DMS 273 (cell line): ENCODE measurements at regions not wholly inside any gene's neighbourhood (a gene's known extent, or its start where the extent isn't known, plus 50 kb on each side); places are given as distances from the start of the nearest gene placed in this dataset.

ENCODE experiments used
- DNase-seq: peaks from one replicate; lab custom pipeline; 2025; ENCODE audit not compliant: unreplicated experiment; lab: John Stamatoyannopoulos, UW

GRCh38 chr10:35726846-35727245 is 84.8 kb upstream of the FZD8 start:
- no peak for DNase-seq

GRCh38 chr10:35723992-35724391 is 81.9 kb upstream of the FZD8 start:
- DNase-seq, result no peak

- DNase-seq, result no peak
Observed at GRCh38 chr10:35723059-35723458, 81.0 kb upstream of the FZD8 start.

- no peak for DNase-seq
Observed at GRCh38 chr10:35722636-35723035, 80.5 kb upstream of the FZD8 start.

DNA sequence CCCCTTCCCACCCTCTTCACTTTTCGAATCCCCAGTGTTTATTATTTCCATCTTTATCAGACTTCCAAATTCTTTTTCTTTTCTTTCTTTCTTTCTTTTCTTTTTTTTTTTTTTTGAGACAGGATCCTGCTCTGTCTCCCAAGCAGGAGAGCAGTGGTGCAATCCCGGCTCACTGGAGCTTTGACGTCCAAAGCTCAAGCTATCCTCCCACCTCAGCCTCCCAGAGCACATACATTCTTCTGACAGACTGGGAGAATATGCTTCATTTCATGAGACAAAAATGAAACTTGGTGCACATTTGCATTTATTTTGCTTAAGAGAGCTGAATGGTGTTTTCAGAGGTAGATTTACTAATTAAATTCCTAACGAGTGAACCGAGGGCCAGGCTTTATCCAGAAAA is 80.1 kb upstream of the FZD8 start:
- DNase-seq, result no peak

GRCh38 chr10:35720366-35720765 is 78.3 kb upstream of the FZD8 start:
- DNase-seq, result no peak

- no peak for DNase-seq
Observed at GRCh38 chr10:35716776-35717175, 74.7 kb upstream of the FZD8 start.

DNA sequence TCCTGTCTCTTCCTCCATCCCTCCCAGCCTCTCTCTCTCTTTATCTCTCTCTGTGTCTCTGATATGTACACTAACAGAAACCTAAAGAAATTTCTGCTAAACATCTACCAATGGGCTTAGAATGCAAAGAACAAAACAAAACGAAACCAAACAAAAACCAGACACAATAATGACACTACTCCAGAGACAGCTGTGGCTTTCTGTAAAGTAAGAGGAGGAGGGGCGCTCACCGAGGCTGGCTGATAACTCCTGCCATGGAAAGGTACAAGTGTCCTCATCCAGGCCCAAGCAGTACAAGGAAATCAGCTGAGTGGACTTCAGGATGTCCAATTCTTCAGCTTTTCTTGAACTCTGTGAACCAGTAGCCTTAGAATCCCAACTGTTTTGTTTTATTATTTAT is 70.4 kb upstream of the FZD8 start:
- no peak for DNase-seq

DNA sequence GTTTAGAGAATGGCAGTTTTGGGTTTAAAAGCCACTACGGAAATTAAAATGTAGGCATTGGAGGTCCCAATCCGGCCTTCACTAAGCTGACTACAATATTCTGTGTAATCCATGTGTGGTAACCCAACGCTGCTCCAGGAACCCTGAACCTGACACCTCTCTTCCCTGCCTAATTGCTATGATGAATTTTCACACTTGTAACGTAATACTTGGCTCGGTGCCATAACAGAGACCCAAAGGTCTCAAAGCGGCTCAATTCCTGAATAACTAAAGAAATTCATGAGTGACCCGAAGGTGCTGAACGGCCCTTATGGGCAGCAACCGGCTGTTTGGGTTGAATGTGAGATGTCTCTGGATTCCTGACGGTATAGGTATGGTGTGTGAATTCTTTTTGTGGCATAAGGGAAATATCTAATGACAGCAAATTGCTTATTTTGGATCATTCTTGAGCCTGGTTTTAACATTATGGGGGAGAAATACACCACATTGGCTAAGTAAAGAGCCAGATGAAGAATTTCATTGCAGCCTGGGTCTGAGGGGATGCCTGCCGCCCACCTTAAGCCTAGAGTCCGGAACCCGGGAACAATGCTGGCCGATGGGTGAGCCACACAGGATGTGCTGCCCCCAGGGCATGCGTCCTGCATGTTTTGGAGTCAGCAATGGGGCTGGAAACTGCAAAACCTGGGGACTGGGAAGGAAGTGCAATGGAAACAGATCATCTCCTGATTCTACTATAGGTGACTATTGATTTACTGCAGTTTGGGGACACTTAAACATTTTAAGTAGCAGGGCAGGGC is 69.7 kb upstream of the FZD8 start:
- peak; percentile 54 for DNase-seq

DNA sequence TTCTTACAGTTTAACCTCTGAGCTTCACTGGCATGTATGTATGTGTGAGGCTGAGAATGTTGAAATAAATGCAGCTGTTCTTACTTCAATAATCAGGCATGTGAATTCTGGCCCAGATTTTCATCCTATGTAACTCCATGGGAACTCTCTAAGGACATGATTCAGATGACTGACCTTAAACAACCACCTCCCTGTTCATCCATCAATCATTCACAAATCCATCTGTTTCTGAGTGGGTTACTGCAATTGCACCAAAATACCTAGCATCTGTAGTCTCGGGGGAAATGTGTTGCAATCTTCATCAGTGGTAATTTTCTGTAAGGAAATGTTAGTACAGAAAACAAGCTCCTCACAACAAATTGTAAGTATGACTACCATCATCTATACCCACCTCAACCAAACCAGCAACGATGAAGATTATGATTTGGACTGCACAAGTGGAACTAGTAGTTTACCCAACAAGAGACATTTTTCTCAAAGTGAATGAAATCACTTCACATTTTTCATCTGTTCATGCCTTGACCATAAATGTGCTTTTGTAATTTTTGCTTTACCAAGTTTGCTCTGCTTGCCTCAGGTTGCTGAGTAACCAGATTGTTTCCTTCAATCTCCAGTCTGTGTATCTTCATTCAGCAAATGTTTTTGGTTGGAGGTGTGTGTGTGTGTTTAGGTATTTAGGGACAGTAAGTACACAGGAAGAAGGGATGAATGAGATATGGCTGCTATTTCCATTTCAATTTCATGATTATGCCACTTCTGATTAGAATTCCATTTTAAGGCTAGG is 65.7 kb upstream of the FZD8 start:
- peak; percentile 34 for DNase-seq

DNA sequence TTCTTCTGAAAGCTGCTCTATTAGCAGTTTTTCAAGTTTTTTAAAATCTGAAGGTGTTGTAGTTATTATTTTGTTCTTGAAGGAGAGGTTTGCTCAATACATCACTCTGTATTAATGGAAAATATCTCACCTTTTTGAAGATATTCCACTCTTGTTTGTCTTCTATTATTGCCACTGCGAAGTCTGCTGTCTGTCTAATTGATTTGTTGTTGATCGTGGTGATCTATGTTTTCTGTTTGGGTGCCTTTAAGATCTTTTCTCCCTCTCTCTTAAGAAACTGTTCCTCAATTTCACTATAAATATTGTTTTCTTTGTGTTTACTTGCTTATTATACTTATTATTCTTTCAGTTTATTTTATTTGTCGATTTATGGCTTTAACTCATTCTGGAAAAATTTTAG is 64.9 kb upstream of the FZD8 start:
- no peak for DNase-seq

DNA sequence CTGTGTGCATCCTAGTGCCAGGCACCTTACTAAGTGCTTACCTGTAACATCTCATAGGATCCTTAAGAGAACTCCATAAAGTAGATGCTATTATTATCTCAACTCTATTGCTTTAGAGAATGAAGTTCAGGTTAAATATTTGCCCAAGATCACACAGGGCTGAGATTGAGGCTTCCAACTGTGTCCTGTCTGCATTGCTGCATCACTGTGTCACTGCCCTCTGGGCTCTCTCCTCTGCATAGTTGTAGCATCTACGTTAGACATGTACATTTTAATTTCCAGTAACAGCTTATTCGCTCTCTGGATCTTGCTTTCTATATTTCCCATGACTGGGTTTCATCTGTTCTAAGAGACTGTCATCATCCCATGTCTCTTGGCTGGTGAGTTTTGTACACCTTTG is 63.6 kb upstream of the FZD8 start:
- DNase-seq, result no peak

- no peak for DNase-seq
Observed at GRCh38 chr10:35705051-35705450, 63.0 kb upstream of the FZD8 start.

DNA sequence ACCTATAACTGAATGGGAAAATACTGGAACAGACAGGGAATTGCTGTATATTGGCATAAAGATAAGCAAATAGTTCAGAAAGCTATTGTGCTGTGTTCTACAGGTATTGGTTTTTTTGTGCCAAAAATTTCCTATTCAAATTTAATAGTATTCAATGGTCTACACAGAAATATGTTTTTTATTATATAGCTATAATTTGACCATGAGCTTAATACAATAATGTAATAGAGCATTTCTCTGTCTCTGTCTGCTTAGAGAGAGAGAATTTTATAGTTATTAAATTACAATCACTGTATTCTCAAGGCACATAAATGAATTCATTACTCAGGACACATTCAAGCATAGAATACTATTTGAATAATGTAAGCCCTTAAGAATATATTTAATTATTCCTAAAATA is 62.3 kb upstream of the FZD8 start:
- no peak for DNase-seq

GRCh38 chr10:35700487-35700882 is 58.4 kb upstream of the FZD8 start:
- DNase-seq, result no peak

GRCh38 chr10:35699848-35700486 is 57.9 kb upstream of the FZD8 start:
- DNase-seq, result peak; percentile 34

GRCh38 chr10:35696392-35697287 is 54.5 kb upstream of the FZD8 start:
- no peak for DNase-seq

DNA sequence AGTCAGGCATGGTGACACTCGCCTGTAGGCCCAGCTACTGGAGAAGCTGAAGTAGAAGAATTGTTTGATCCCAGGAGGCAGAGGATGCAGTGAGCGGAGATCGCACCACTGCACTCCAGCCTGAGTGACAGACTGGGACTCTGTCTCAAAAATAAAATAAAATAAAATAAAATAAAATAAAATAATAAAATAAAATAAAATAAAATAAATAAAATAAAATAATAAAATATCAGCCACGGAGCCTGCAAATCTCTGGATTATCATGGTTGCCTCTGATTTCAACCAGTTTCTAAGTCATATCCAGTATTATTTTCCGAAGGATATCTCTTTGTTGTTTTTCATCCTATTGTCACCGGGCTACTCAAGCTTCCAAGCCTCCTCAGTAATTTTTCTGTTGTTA is 51.7 kb upstream of the FZD8 start:
- DNase-seq, result no peak
